ENCODE measurements at regions not wholly inside any gene's neighbourhood (a gene's known extent, or its start where the extent isn't known, plus 50 kb on each side); places are given as distances from the start of the nearest gene placed in this dataset.

DNA sequence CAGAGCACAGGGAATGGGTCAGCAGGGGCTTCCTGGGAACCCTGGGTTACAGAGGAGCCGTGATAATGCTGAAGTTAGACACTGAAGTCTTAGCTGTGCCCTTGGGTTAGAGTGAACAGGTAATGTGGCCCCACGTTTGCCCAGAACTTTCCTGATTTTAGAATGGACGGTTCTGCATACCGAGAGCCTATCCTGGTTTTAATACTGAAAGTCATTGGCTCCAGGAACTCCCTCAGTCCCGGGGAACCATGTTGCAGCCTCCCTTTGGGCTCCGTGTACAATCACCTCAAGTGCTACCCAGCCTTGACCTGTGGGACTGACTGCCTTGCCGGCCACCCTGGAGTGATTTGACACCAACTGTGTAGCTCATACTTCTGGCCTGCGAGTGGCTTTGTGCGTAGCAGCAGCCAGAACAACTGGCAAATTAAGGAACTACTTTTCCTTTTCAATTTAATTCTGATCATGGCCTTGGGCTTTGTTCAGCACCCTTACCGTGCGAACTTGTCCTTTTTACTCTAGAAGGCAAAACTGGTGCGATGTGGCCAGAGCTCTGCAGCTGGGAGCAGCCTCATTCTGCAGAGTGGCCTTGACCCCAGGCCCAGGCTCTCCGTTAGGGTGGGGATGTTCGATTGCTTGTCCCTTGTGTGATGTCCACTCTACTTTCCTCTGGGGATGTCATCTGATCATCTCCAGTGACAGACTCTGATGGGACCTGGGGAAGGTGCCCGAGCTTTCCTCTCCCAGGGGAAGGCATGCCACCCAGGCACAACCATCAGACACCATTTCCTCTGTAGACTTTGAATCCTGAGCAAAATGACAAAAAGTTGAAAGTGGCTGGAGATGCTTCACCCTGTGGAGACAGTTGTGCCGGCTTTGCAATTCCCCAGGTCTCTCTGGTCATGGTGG, 265.9 kb downstream of the GLRX3 start:
- no TSS peak for BruUV-seq (replicated peaks)

GRCh38 chr10:130403153-130404075, 267.2 kb downstream of the GLRX3 start:
- H3K4me1 ChIP-seq (ENCODE audit: insufficient read depth, low read length, poor library complexity, severe bottlenecking), result no peaks in the 10 kb centered on the region
- no peaks in the 10 kb centered on the region for H3K9me2 ChIP-seq (ENCODE audit: insufficient read depth, low read length)
- H3K36me3 ChIP-seq (ENCODE audit: insufficient read depth, low read length), result no peaks in the 10 kb centered on the region
- BruUV-seq (replicated peaks), result no TSS peak
- no peaks in the 10 kb centered on the region for H3K79me2 ChIP-seq (ENCODE audit: insufficient read depth, low read depth, low read length)
- no peak for TF ChIP-seq EZH2phosphoT487 (IDR thresholded peaks at IDR 0.05; ENCODE audit: borderline replicate concordance, low read depth, low read length)
- no peak for TF ChIP-seq CTCF (conservative IDR thresholded peaks at IDR 0.05; ENCODE audit: low read length)
- H3K27ac ChIP-seq (ENCODE audit: low read depth, low read length, poor library complexity, severe bottlenecking), result no peak overlapping the region
- ChIA-PET CTCF (ENCODE audit: unreplicated experiment) (no interaction called here), POLR2A (no interaction called here)
- H4K20me1 ChIP-seq (ENCODE audit: insufficient read depth, low read length), result no peaks in the 10 kb centered on the region
- no peak overlapping the region for H2AFZ ChIP-seq (ENCODE audit: low read length)
- DNase-seq (ENCODE audit: low spot score), result no peak
- no peak overlapping the region for H3K4me2 ChIP-seq (ENCODE audit: low read length)
- no peaks in the 10 kb centered on the region for H3K9me3 ChIP-seq (ENCODE audit: low read length)
- intact Hi-C loops (cut with micrococcal nuclease; ENCODE audit: unreplicated experiment), result no loop called here
- H3K4me3 ChIP-seq (ENCODE audit: low read depth, low read length, poor library complexity, severe bottlenecking), result no peak overlapping the region

More for the DNA sequence above, 265.9 kb downstream of the GLRX3 start:
- POLR2A ChIA-PET, result no interaction called here
- no peak overlapping the region for H3K27ac ChIP-seq (ENCODE audit: low read depth, low read length, poor library complexity, severe bottlenecking)
- H4K20me1 ChIP-seq (ENCODE audit: insufficient read depth, low read length), result no peaks in the 10 kb centered on the region
- H3K4me1 ChIP-seq (ENCODE audit: insufficient read depth, low read length, poor library complexity, severe bottlenecking), result no peaks in the 10 kb centered on the region
- H2AFZ ChIP-seq (ENCODE audit: low read length), result no peak overlapping the region
- no peaks in the 10 kb centered on the region for H3K9me3 ChIP-seq (ENCODE audit: low read length)
- H3K4me2 ChIP-seq (ENCODE audit: low read length), result no peak overlapping the region
- DNase-seq (ENCODE audit: low spot score), result no peak
- no peak overlapping the region for H3K4me3 ChIP-seq (ENCODE audit: low read depth, low read length, poor library complexity, severe bottlenecking)
- no peaks in the 10 kb centered on the region for H3K9me2 ChIP-seq (ENCODE audit: insufficient read depth, low read length)
- H3K36me3 ChIP-seq (ENCODE audit: insufficient read depth, low read length), result no peaks in the 10 kb centered on the region
- no peak for TF ChIP-seq CTCF (conservative IDR thresholded peaks at IDR 0.05; ENCODE audit: low read length)
- TF ChIP-seq EZH2phosphoT487 (IDR thresholded peaks at IDR 0.05; ENCODE audit: borderline replicate concordance, low read depth, low read length), result no peak
- intact Hi-C loops (cut with micrococcal nuclease; ENCODE audit: unreplicated experiment), result no loop called here
- CTCF ChIA-PET (ENCODE audit: unreplicated experiment), result no interaction called here
- H3K79me2 ChIP-seq (ENCODE audit: insufficient read depth, low read depth, low read length), result no peaks in the 10 kb centered on the region
